NB4 (cell line): ENCODE measurements at regions not wholly inside any gene's neighbourhood (a gene's known extent, or its start where the extent isn't known, plus 50 kb on each side); places are given as distances from the start of the nearest gene placed in this dataset.

Experiments used
- DNase-seq: peaks from one replicate; pipeline ENCODE4 v3.0.0; 2010; ENCODE audit warnings: low read depth
- H3K4me3 ChIP-seq: one replicate; pipeline ENCODE4 v1.5.1; 2011; ENCODE audit warnings: mild to moderate bottlenecking, low read depth, low read length, moderate library complexity
- CTCF ChIP-seq: IDR thresholded peaks from one replicate; pipeline ENCODE4 v1.5.1; 2012; ENCODE audit warnings: low read depth, low read length
- MAX ChIP-seq: IDR thresholded peaks from 2 replicates; pipeline ENCODE4 v1.6.1; 2011; ENCODE audit warnings: low read depth, low read length
- MYC ChIP-seq: IDR thresholded peaks from 2 replicates; pipeline ENCODE4 v1.6.1; 2011; ENCODE audit warnings: low read depth, low read length
- POLR2A ChIP-seq: IDR thresholded peaks from 2 replicates; pipeline ENCODE4 v1.6.1; 2011; ENCODE audit warnings: mild to moderate bottlenecking; ENCODE audit not compliant: insufficient read length; ENCODE audit errors: extremely low read depth

DNA sequence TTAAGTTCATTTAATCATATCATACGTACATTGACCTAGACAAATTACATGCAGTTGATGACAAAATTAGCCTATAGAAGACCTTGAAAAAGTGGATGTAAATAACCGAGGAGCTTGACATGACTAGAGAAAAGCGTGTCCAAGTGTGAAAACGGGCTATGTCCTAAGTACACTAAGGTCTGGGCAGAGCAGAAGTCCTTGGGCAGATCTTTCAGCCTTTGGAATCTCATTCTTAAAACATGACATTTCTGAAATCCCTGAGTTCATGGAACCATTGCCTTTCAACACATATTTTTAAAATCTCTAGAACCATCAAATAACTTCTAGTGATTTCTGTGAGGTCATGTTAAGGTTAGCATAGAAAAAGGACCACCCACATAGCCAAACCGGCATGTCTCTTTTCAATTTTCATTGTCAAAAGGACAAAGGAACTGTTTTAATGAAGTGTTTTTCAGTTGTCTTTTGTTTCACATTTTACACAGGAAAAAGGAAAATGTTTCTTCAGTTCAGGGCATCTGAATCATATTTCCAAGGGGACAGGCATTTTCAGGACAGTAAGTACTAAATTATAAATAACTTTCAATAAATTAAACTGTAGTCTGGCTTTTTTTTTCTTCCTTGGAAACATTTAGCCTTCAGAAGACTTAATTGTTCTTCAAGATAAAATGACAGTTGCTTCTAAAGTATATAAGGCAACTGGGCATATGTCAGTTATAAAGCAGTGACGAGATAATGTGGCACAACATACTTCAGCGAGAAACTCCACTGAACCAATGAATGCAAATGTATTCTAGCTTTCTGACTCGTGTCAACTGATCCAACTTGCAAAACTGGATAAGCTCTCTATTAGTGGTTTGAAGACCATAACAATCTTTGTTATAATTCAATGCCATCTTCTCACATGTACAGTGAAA, 416.8 kb downstream of the NFIB start:
- DNase-seq = no peak
- no peak for TF ChIP-seq MAX
- TF ChIP-seq MYC = no peak
- no peak for TF ChIP-seq CTCF
- TF ChIP-seq POLR2A = no peak
- no peak overlapping the region for H3K4me3 ChIP-seq

GRCh38 chr9:13896047-13896446, 417.9 kb downstream of the NFIB start:
- no peak for TF ChIP-seq CTCF
- TF ChIP-seq MYC = no peak
- TF ChIP-seq MAX = no peak
- no peak for TF ChIP-seq POLR2A
- no peak for DNase-seq
- no peak overlapping the region for H3K4me3 ChIP-seq

- no peak for DNase-seq
- no peak for TF ChIP-seq POLR2A
- no peak for TF ChIP-seq MYC
- no peak for TF ChIP-seq MAX
- no peak for TF ChIP-seq CTCF
Measured at GRCh38 chr9:13885258-13885657, 428.7 kb downstream of the NFIB start.

GRCh38 chr9:13879981-13880380, 434.0 kb downstream of the NFIB start:
- DNase-seq = no peak
- H3K4me3 ChIP-seq = no peak overlapping the region
- TF ChIP-seq MAX = no peak
- TF ChIP-seq CTCF = no peak
- TF ChIP-seq POLR2A = no peak
- TF ChIP-seq MYC = no peak

More at GRCh38 chr9:13885258-13885657, 428.7 kb downstream of the NFIB start:
- H3K4me3 ChIP-seq = no peak overlapping the region

- no peak overlapping the region for H3K4me3 ChIP-seq
- TF ChIP-seq POLR2A (no peak), MYC (no peak), MAX (no peak), CTCF (no peak)
- no peak for DNase-seq
Measured at GRCh38 chr9:13879011-13879410, 434.9 kb downstream of the NFIB start.
